CD4-positive, alpha-beta T cell treated with Interleukin-15 for 4 hours (primary cell): ENCODE measurements at regions not wholly inside any gene's neighbourhood (a gene's known extent, or its start where the extent isn't known, plus 50 kb on each side); places are given as distances from the start of the nearest gene placed in this dataset.
"Not testable (repeated sequence)": the region's sequence is repeated elsewhere in the genome, so short reads cannot be mapped to it uniquely, and the experiment has no call there.

Source experiments
- DNase-seq: peaks from one replicate; pipeline ENCODE4 v3.0.0-alpha.2; 2020; ENCODE audit warnings: low spot score

- DNase-seq: no peak
Measured at GRCh38 chr1:194068446-194069167, 882.2 kb upstream of the B3GALT2 start.

- DNase-seq: no peak
Measured at GRCh38 chr1:194067772-194068171, 881.4 kb upstream of the B3GALT2 start.

- DNase-seq: no peak
Measured at GRCh38 chr1:194062962-194063361, 876.5 kb upstream of the B3GALT2 start.

GRCh38 chr1:194062526-194062925, 876.1 kb upstream of the B3GALT2 start:
- no peak for DNase-seq

GRCh38 chr1:194060481-194060880, 874.1 kb upstream of the B3GALT2 start:
- DNase-seq: no peak

GRCh38 chr1:194058268-194058667, 871.9 kb upstream of the B3GALT2 start:
- DNase-seq: not testable (repeated sequence)

GRCh38 chr1:194056169-194056568, 869.8 kb upstream of the B3GALT2 start:
- DNase-seq: peak; percentile 51

- DNase-seq: no peak
Measured at GRCh38 chr1:194055536-194055935, 869.1 kb upstream of the B3GALT2 start.

- DNase-seq: no peak
Measured at GRCh38 chr1:194052514-194053338, 866.3 kb upstream of the B3GALT2 start.

GRCh38 chr1:194047921-194048320, 861.5 kb upstream of the B3GALT2 start:
- no peak for DNase-seq

GRCh38 chr1:194047206-194047605, 860.8 kb upstream of the B3GALT2 start:
- no peak for DNase-seq

GRCh38 chr1:194045416-194045815, 859.0 kb upstream of the B3GALT2 start:
- no peak for DNase-seq

GRCh38 chr1:194044892-194045291, 858.5 kb upstream of the B3GALT2 start:
- DNase-seq: no peak

- no peak for DNase-seq
Measured at GRCh38 chr1:194043984-194044755, 857.8 kb upstream of the B3GALT2 start.

GRCh38 chr1:194042736-194043135, 856.3 kb upstream of the B3GALT2 start:
- no peak for DNase-seq

- no peak for DNase-seq
Measured at GRCh38 chr1:194040496-194040895, 854.1 kb upstream of the B3GALT2 start.

GRCh38 chr1:194039578-194039977, 853.2 kb upstream of the B3GALT2 start:
- DNase-seq: no peak

- DNase-seq: no peak
Measured at GRCh38 chr1:194033646-194034045, 847.2 kb upstream of the B3GALT2 start.

GRCh38 chr1:194028002-194028401, 841.6 kb upstream of the B3GALT2 start:
- DNase-seq: no peak

GRCh38 chr1:194026422-194026821, 840.0 kb upstream of the B3GALT2 start:
- no peak for DNase-seq

GRCh38 chr1:194024659-194025058, 838.2 kb upstream of the B3GALT2 start:
- DNase-seq: no peak

- DNase-seq: no peak
Measured at GRCh38 chr1:194014014-194014413, 827.6 kb upstream of the B3GALT2 start.

- no peak for DNase-seq
Measured at GRCh38 chr1:194013561-194013960, 827.1 kb upstream of the B3GALT2 start.
